ACC112 (cell line): ENCODE measurements at regions not wholly inside any gene's neighbourhood (a gene's known extent, or its start where the extent isn't known, plus 50 kb on each side); places are given as distances from the start of the nearest gene placed in this dataset.
"Not testable (repeated sequence)": the region's sequence is repeated elsewhere in the genome, so short reads cannot be mapped to it uniquely, and the experiment has no call there.

Experiments
- H2AFZ ChIP-seq: fragments of 200-600 bp; sonication (generic); one replicate; pipeline ENCODE4 v1.6.0; 2017; ENCODE audit warnings: antibody characterized with exemption, low read length; ENCODE audit not compliant: unreplicated experiment
- H3K27ac ChIP-seq: fragments of 200-600 bp; sonication (generic); 2 replicates; pipeline ENCODE4 v1.5.1; 2014; ENCODE audit warnings: low read depth, mild to moderate bottlenecking, antibody characterized with exemption, low read length, moderate library complexity
- H3K27me3 ChIP-seq: fragments of 200-600 bp; sonication (generic); 2 replicates; pipeline ENCODE4 v1.6.1; 2014; ENCODE audit warnings: mild to moderate bottlenecking, antibody characterized with exemption, low read length, moderate library complexity, mixed read lengths; ENCODE audit not compliant: insufficient read depth
- H3K36me3 ChIP-seq: fragments of 200-600 bp; sonication (generic); 2 replicates; pipeline ENCODE4 v1.6.1; 2016; ENCODE audit warnings: mild to moderate bottlenecking, antibody characterized with exemption, low read length, moderate library complexity, mixed read lengths; ENCODE audit not compliant: insufficient read depth
- H3K4me1 ChIP-seq: fragments of 200-600 bp; sonication (generic); one replicate; pipeline ENCODE4 v1.6.1; 2016; ENCODE audit warnings: low read length, mixed read lengths; ENCODE audit not compliant: insufficient read depth, unreplicated experiment, control insufficient read depth
- H3K4me3 ChIP-seq: fragments of 200-600 bp; sonication (generic); 2 replicates; pipeline ENCODE4 v1.5.1; 2014; ENCODE audit warnings: mild to moderate bottlenecking, low read depth, low read length
- H3K79me2 ChIP-seq: fragments of 200-600 bp; sonication (generic); one replicate; pipeline ENCODE4 v1.6.0; 2016; ENCODE audit warnings: low read length; ENCODE audit not compliant: control insufficient read depth, unreplicated experiment, insufficient read depth

- no peak overlapping the region for H3K4me3 ChIP-seq
- no peaks in the 10 kb centered on the region for H3K4me1 ChIP-seq
- H3K27ac ChIP-seq: no peak overlapping the region
- H3K36me3 ChIP-seq: no peaks in the 10 kb centered on the region
- H3K79me2 ChIP-seq: no peaks in the 10 kb centered on the region
- no peak overlapping the region for H2AFZ ChIP-seq
- no peaks in the 10 kb centered on the region for H3K27me3 ChIP-seq
Measured at GRCh38 chr6:140794544-140794943, 1338.2 kb upstream of the GJE1 start.

GRCh38 chr6:140790109-140790508 is 1342.6 kb upstream of the GJE1 start:
- no peaks in the 10 kb centered on the region for H3K79me2 ChIP-seq
- H3K4me1 ChIP-seq: peaks cover 2% of the 10 kb centered on the region
- no peaks in the 10 kb centered on the region for H3K27me3 ChIP-seq
- H2AFZ ChIP-seq: no peak overlapping the region
- no peak overlapping the region for H3K4me3 ChIP-seq
- H3K36me3 ChIP-seq: no peaks in the 10 kb centered on the region
- H3K27ac ChIP-seq: no peak overlapping the region

- Histone ChIP-seq H3K36me3 (no peaks in the 10 kb centered on the region), H3K27me3 (no peaks in the 10 kb centered on the region), H3K4me3 (no peak overlapping the region), H3K4me1 (peaks cover 8% of the 10 kb centered on the region), H2AFZ (no peak overlapping the region), H3K27ac (no peak overlapping the region), H3K79me2 (no peaks in the 10 kb centered on the region)
Measured at GRCh38 chr6:140789466-140789865, 1343.3 kb upstream of the GJE1 start.

- H3K79me2 ChIP-seq: no peaks in the 10 kb centered on the region
- no peak overlapping the region for H3K4me3 ChIP-seq
- no peak overlapping the region for H2AFZ ChIP-seq
- no peaks in the 10 kb centered on the region for H3K36me3 ChIP-seq
- no peak overlapping the region for H3K27ac ChIP-seq
- H3K4me1 ChIP-seq: peaks cover 11% of the 10 kb centered on the region
- no peaks in the 10 kb centered on the region for H3K27me3 ChIP-seq
Measured at GRCh38 chr6:140785926-140786325, 1346.8 kb upstream of the GJE1 start.

GRCh38 chr6:140784573-140784972 is 1348.2 kb upstream of the GJE1 start:
- Histone ChIP-seq H3K27me3 (no peaks in the 10 kb centered on the region), H3K27ac (peak overlapping the region; percentile 64), H2AFZ (no peak overlapping the region), H3K79me2 (no peaks in the 10 kb centered on the region), H3K4me3 (no peak overlapping the region), H3K36me3 (no peaks in the 10 kb centered on the region), H3K4me1 (peaks cover 16% of the 10 kb centered on the region)

GRCh38 chr6:140783504-140783903 is 1349.2 kb upstream of the GJE1 start:
- H3K27me3 ChIP-seq, H3K36me3 ChIP-seq, H3K79me2 ChIP-seq, H2AFZ ChIP-seq, H3K4me3 ChIP-seq: not testable (repeated sequence)
- H3K27ac ChIP-seq: peak overlapping the region; percentile 2; the same call in 1 of the 2 replicates
- peaks cover 17% of the 10 kb centered on the region for H3K4me1 ChIP-seq

- Histone ChIP-seq H3K4me3 (no peak overlapping the region), H3K4me1 (peaks cover 17% of the 10 kb centered on the region), H3K79me2 (no peaks in the 10 kb centered on the region), H2AFZ (no peak overlapping the region), H3K27ac (peak overlapping the region; percentile 2; the same call in 1 of the 2 replicates), H3K36me3 (no peaks in the 10 kb centered on the region), H3K27me3 (no peaks in the 10 kb centered on the region)
Measured at GRCh38 chr6:140782941-140783340, 1349.8 kb upstream of the GJE1 start.

- no peak overlapping the region for H3K27ac ChIP-seq
- H3K79me2 ChIP-seq: no peaks in the 10 kb centered on the region
- no peaks in the 10 kb centered on the region for H3K27me3 ChIP-seq
- H3K36me3 ChIP-seq: no peaks in the 10 kb centered on the region
- peaks cover 15% of the 10 kb centered on the region for H3K4me1 ChIP-seq
- no peak overlapping the region for H3K4me3 ChIP-seq
- no peak overlapping the region for H2AFZ ChIP-seq
Measured at GRCh38 chr6:140779991-140780596, 1352.6 kb upstream of the GJE1 start.

- Histone ChIP-seq H3K27ac (no peak overlapping the region), H3K4me1 (peaks cover 12% of the 10 kb centered on the region), H2AFZ (no peak overlapping the region), H3K36me3 (no peaks in the 10 kb centered on the region), H3K4me3 (no peak overlapping the region), H3K27me3 (no peaks in the 10 kb centered on the region), H3K79me2 (no peaks in the 10 kb centered on the region)
Measured at GRCh38 chr6:140779341-140779740, 1353.4 kb upstream of the GJE1 start.

- no peak overlapping the region for H2AFZ ChIP-seq
- no peaks in the 10 kb centered on the region for H3K27me3 ChIP-seq
- H3K27ac ChIP-seq: no peak overlapping the region
- H3K4me3 ChIP-seq: no peak overlapping the region
- H3K36me3 ChIP-seq: no peaks in the 10 kb centered on the region
- H3K79me2 ChIP-seq: no peaks in the 10 kb centered on the region
- H3K4me1 ChIP-seq: peaks cover 23% of the 10 kb centered on the region
Measured at GRCh38 chr6:140777780-140778179, 1354.9 kb upstream of the GJE1 start.

- Histone ChIP-seq H3K36me3 (no peaks in the 10 kb centered on the region), H3K4me3 (no peak overlapping the region), H2AFZ (no peak overlapping the region), H3K4me1 (peaks cover 22% of the 10 kb centered on the region), H3K27me3 (no peaks in the 10 kb centered on the region), H3K27ac (no peak overlapping the region), H3K79me2 (no peaks in the 10 kb centered on the region)
Measured at GRCh38 chr6:140775061-140775460, 1357.7 kb upstream of the GJE1 start.
